WI38 (cell line): ENCODE measurements at regions not wholly inside any gene's neighbourhood (a gene's known extent, or its start where the extent isn't known, plus 50 kb on each side); places are given as distances from the start of the nearest gene placed in this dataset.

Source experiments
- H3K4me3 ChIP-seq: 2 replicates; pipeline ENCODE4 v1.5.1; 2011; ENCODE audit warnings: low read depth, mild to moderate bottlenecking, control low read depth, low read length
- TF ChIP-seq, protein P1 (sequence below): IDR thresholded peaks from 2 replicates; pipeline ENCODE4 v1.5.1; 2012; ENCODE audit warnings: low read depth, mild to moderate bottlenecking, control low read depth, low read length

DNA sequence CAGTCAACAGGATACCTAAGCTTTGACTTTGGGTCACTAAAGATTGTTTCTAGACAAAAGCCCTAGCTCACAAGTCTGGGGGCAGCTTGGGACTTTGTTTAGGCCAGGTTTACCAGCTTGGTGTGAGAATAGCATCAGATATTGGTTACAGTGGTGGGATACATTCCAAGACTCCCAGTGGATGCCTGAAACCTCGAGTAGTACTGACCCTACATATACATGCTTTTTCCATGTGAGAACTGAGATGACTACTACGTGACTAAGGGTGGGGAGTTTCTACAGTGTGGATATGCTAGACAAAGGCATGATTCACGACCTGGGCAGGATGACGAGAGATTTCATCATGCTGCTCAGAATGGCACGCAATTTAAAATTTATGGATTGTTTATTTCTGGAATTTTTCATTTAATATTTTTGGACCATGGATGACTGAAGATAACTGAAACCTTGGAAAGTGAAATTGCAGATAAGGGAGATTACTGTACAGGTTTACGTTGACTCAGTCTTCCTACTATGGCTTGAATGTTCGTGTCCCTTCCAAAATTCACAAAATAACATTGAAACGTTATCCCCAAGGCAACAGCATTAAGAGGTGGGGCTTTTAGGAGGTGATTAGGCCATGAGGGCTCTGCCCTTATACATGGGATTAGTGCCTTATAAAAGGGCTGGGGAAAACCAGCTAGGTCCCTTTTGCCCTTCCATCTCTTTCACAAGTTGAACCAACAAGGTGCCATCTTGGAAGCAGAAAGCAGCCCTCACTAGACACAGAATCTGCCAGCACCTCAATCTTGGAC lies 50.2 kb upstream of the CTAGE1 start:
- H3K4me3 ChIP-seq = no peak overlapping the region
- TF ChIP-seq, protein P1, sequence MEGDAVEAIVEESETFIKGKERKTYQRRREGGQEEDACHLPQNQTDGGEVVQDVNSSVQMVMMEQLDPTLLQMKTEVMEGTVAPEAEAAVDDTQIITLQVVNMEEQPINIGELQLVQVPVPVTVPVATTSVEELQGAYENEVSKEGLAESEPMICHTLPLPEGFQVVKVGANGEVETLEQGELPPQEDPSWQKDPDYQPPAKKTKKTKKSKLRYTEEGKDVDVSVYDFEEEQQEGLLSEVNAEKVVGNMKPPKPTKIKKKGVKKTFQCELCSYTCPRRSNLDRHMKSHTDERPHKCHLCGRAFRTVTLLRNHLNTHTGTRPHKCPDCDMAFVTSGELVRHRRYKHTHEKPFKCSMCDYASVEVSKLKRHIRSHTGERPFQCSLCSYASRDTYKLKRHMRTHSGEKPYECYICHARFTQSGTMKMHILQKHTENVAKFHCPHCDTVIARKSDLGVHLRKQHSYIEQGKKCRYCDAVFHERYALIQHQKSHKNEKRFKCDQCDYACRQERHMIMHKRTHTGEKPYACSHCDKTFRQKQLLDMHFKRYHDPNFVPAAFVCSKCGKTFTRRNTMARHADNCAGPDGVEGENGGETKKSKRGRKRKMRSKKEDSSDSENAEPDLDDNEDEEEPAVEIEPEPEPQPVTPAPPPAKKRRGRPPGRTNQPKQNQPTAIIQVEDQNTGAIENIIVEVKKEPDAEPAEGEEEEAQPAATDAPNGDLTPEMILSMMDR = no peak

- TF ChIP-seq, protein P1 = no peak
- H3K4me3 ChIP-seq = no peak overlapping the region
Measured at GRCh38 chr18:22468554-22468891, 50.8 kb upstream of the CTAGE1 start.

DNA sequence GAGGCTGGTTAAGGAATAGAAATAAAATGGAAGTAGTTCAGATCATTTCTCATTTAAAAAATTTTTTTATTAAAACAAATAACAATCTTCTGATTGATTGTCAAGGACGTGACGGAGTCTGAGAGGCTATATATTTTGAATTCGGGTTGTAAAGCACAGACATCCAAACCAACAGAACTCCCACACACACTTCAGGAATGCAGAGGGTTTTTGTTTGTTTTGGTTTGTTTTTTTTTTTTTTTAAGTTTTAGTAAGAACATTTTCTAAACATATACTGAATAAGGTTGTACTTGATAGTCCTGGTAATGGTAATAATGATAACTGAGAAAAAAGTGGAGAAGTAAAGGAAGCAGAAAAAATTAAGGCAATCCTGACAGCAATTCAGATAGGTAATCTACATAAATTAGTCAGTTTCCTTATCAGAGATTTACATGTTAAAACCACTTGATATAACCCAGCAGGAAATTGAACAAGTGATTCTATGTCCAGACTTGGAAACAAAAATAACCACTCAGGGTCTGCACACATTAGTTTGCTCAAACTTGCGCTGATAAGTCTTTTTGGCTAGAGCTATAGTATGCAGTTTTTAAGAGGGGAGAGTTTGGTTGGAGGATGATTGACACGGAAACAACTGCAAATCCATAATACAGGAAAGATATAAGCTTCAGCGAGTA lies 51.5 kb upstream of the CTAGE1 start:
- H3K4me3 ChIP-seq = no peak overlapping the region
- TF ChIP-seq, protein P1 = no peak

GRCh38 chr18:22469926-22470247 lies 52.2 kb upstream of the CTAGE1 start:
- H3K4me3 ChIP-seq = no peak overlapping the region
- TF ChIP-seq, protein P1 = no peak

GRCh38 chr18:22470248-22471235 lies 52.8 kb upstream of the CTAGE1 start:
- no peak overlapping the region for H3K4me3 ChIP-seq
- TF ChIP-seq, protein P1 = no peak

DNA sequence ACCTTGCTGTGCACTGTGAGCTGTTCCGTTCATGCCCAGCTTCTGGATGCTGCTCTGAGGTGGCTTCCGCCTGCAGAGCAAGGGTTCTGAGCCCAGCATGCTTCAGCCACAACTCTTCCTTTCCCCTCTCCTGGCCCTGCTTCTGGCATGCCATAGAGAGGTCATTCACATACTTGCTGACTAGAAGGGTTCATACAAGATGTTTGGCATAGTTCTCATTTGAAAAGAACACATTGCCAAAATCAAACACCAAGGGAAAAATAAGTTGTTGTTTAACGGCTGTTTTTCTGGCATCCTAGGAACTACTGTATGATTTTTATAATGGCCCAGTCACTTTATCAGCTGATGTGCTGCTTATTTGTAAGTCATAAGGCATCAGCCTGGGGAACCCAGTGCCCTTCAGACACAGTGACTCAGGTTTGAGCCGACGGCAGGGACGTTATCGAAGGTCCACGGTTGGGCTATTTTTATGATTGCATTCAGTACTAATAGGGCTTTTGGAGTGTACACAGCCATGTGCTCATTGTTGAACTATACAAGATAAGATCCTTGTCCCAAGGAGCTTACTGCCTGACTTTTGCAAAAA lies 53.9 kb upstream of the CTAGE1 start:
- TF ChIP-seq, protein P1 = no peak
- no peak overlapping the region for H3K4me3 ChIP-seq
